ENCODE measurements at regions not wholly inside any gene's neighbourhood (a gene's known extent, or its start where the extent isn't known, plus 50 kb on each side); places are given as distances from the start of the nearest gene placed in this dataset.

DNA sequence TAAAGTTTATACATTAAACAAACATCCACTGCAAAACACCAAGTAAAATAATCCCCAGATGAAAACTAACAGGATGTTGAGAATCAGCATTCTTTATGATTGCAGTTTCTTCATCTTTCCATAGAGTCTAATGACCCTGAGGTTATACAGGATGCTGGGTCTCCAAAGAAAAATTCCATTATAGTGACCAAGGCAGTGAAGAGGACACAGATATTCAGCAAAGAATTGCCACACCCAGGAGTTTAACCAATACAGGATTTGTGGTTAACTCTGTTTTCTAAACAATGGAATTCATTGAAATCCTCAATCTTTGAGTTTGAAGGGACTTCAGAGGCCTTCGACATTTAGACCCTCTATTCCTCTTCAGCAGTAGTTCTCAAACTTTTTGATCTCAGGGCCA is 76.2 kb upstream of the ESX1 start:
- peak; percentile 10 for DNase-seq (ENCODE audit: low read depth)
- no peak overlapping the region for H3K4me3 ChIP-seq (ENCODE audit: low read length)
- TF ChIP-seq CTCF (IDR thresholded peaks at IDR 0.05; ENCODE audit: insufficient read depth, low read depth, low read length, missing control alignments) = no peak

- no peak overlapping the region for H3K4me3 ChIP-seq (ENCODE audit: low read length)
- TF ChIP-seq CTCF (IDR thresholded peaks at IDR 0.05; ENCODE audit: insufficient read depth, low read depth, low read length, missing control alignments) = no peak
- DNase-seq (ENCODE audit: low read depth) = no peak
These were observed 75.0 kb upstream of the ESX1 start for GRCh38 chrX:104329731-104330130.

DNA sequence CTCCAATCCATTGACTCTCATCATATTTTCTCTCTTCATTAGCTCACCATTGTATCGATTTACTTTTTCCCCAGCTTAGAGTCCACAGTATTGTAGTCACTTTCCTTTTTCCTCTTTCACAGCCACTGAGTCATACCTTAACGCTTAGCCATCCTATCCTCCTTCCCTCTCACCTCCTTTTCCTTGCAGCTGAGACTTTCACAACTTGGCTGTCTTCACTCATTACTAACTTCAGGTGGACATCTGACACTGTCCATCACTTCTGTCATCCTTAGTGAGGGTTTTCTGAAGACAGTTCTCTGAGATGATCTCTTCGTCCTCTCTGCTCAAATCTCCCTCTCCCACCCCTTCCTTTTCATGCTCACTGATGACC is 70.5 kb upstream of the ESX1 start:
- no peak overlapping the region for H3K4me3 ChIP-seq (ENCODE audit: low read length)
- DNase-seq (ENCODE audit: low read depth) = peak; percentile 73
- no peak for TF ChIP-seq CTCF (IDR thresholded peaks at IDR 0.05; ENCODE audit: insufficient read depth, low read depth, low read length, missing control alignments)

- no peak for TF ChIP-seq CTCF (IDR thresholded peaks at IDR 0.05; ENCODE audit: insufficient read depth, low read depth, low read length, missing control alignments)
- no peak for DNase-seq (ENCODE audit: low read depth)
- no peak overlapping the region for H3K4me3 ChIP-seq (ENCODE audit: low read length)
These were observed 69.9 kb upstream of the ESX1 start for GRCh38 chrX:104324461-104325212.

- peak; percentile 32 for DNase-seq (ENCODE audit: low read depth)
- no peak overlapping the region for H3K4me3 ChIP-seq (ENCODE audit: low read length)
- no peak for TF ChIP-seq CTCF (IDR thresholded peaks at IDR 0.05; ENCODE audit: insufficient read depth, low read depth, low read length, missing control alignments)
These were observed 64.6 kb upstream of the ESX1 start for GRCh38 chrX:104319346-104319745.

DNA sequence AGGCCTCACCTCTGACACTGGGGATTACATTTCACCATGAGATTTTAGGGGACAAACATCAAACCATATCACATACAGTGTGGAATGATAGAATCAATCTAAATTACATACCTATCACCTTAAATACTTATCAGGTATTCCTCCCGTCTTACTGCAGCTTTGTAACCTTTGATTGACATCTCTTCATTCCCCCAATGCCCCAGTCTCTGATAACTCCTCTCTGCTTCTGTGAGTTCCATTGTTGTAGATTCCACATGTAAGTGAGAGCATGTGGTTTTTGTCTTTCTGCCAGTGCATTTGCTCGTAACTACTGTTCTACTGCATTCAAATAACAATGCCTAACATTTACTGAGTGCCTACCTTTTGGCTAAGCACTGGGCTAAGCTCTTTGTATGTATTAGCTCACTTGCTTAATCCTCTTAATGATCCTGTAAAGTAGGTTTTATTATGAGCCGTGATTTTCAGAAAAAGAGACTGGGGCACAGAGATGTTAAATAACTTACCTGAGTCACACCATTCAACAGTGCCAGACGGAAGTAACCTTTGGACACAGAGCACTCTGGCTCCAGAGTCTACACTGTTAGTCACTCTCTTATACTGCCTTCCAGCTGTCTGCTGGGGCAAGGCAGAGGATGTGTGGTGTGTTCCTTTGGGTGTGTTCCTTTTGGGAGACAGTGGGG is 63.7 kb upstream of the ESX1 start:
- H3K4me3 ChIP-seq (ENCODE audit: low read length) = no peak overlapping the region
- no peak for TF ChIP-seq CTCF (IDR thresholded peaks at IDR 0.05; ENCODE audit: insufficient read depth, low read depth, low read length, missing control alignments)
- peak; percentile 83 for DNase-seq (ENCODE audit: low read depth)

Measured in epithelial cell of esophagus (primary cell).